Transverse colon (tissue), 4 donors: ENCODE measurements at regions not wholly inside any gene's neighbourhood (a gene's known extent, or its start where the extent isn't known, plus 50 kb on each side); places are given as distances from the start of the nearest gene placed in this dataset.
"Not testable (repeated sequence)": the region's sequence is repeated elsewhere in the genome, so short reads cannot be mapped to it uniquely, and the experiment has no call there.

Experiments
- DNase-seq: peaks from one replicate; pipeline ENCODE4 v3.0.0-alpha.2; 2019
- H3K27ac ChIP-seq, 4 donors: fragments of 200-600 bp; sonication (generic); 2 replicates each; pipeline ENCODE4 v1.5.1; 2016 to 2018; ENCODE audit warnings: inconsistent platforms in 4 of 4
- H3K27me3 ChIP-seq: fragments of 200-600 bp; sonication (generic); 2 replicates; pipeline ENCODE4 v1.5.1; 2017; ENCODE audit warnings: inconsistent platforms
- H3K36me3 ChIP-seq, 4 donors: fragments of 200-600 bp; sonication (generic); 2 replicates each; pipeline ENCODE4 v1.5.1; 2017 to 2019; ENCODE audit warnings: inconsistent platforms in 4 of 4
- H3K4me1 ChIP-seq, 4 donors: fragments of 200-600 bp; sonication (generic); 2 replicates each; pipeline ENCODE4 v1.5.1; 2017 to 2020; ENCODE audit warnings: inconsistent platforms in 4 of 4
- H3K4me3 ChIP-seq, 4 donors: fragments of 200-600 bp; sonication (generic); 1 replicate in 1 of 4; 2 replicates in 3 of 4; pipeline versions ENCODE4 v1.5.1 to v1.6.1; 2017 to 2019; ENCODE audit warnings: inconsistent platforms in 4 of 4
- H3K9me3 ChIP-seq, 2 donors: fragments of 200-600 bp; sonication (generic); 2 replicates each; pipeline ENCODE4 v1.5.1; 2017 to 2019; ENCODE audit warnings: inconsistent platforms in 2 of 2
- CTCF ChIP-seq, 5 experiments: fragments of 200-600 bp in 3 of 5; fragments of 450-650 bp in 2 of 5; sonication (generic) in 3 of 5; IDR thresholded peaks; 1 replicate in 2 of 5; 2 replicates in 3 of 5; pipeline ENCODE4 v1.5.1; 2016 to 2017; ENCODE audit warnings: antibody characterized with exemption in 5 of 5, inconsistent platforms in 3 of 5, mild to moderate bottlenecking in 2 of 5, moderate library complexity in 1 of 5
- EP300 ChIP-seq: sonication (generic); formaldehyde crosslinking; IDR thresholded peaks from one replicate; pipeline ENCODE4 v1.6.1; 2017; ENCODE audit warnings: antibody characterized with exemption, low read depth
- POLR2A ChIP-seq: fragments of 450-650 bp; IDR thresholded peaks from one replicate; pipeline ENCODE4 v1.6.1; 2016; ENCODE audit warnings: antibody characterized with exemption, mild to moderate bottlenecking, moderate library complexity
- POLR2AphosphoS5 ChIP-seq, 3 donors: sonication (generic); formaldehyde crosslinking; IDR thresholded peaks; one replicate each; pipeline ENCODE4 v1.6.1; 2016; ENCODE audit warnings: antibody characterized with exemption in 3 of 3
- WGBS, 2 donors: methylation state at CpG; one replicate each; pipeline ENCODE4 v1.1.5; 2018; ENCODE audit warnings: low coverage in 1 of 2; 5-methylcytosine and 5-hydroxymethylcytosine counted together
- in situ Hi-C, 4 donors: fragments of 200-750 bp; cut with MboI; loops; one replicate each; pipeline versions ENCODE4 v1.15.0 to v1.15.1; 2017; ENCODE audit warnings: low sequenced_read_pairs in 3 of 4, low pct_ligation_motif_present in 1 of 4, low pct_unique_long_range_greater_than_20kb in 1 of 4
- intact Hi-C: fragments of 100-400 bp; cut with DNase I; formaldehyde crosslinking; loops from one replicate; pipeline ENCODE4 v1.15.1; 2023; ENCODE audit warnings: low total_unique reads

GRCh38 chrX:3178329-3178728 is 137.1 kb downstream of the ARSF start:
- Histone ChIP-seq H3K36me3 (no peaks in the 10 kb centered on the region), H3K9me3 (no peaks in the 10 kb centered on the region), H3K4me3 (no peak overlapping the region), H3K27ac (no peak overlapping the region), H3K4me1 (no peaks in the 10 kb centered on the region), H3K27me3 (no peaks in the 10 kb centered on the region)
- WGBS, 2 donors, result 80 to 87% methylated on average over 1 to 2 of the region's 2 CpGs
- intact Hi-C loops (no loop called here), in situ Hi-C loops (no loop called here)
- no peak for DNase-seq
- no peak for TF ChIP-seq CTCF (IDR thresholded peaks at IDR 0.05)
- no peak for TF ChIP-seq POLR2A
- TF ChIP-seq POLR2AphosphoS5 (IDR thresholded peaks at IDR 0.05), result no peak
- no peak for TF ChIP-seq EP300

- WGBS, 2 donors, result 28 to 50% methylated on average over 3 to 4 of the region's 4 CpGs
Measured at GRCh38 chrX:3177851-3178250, 136.6 kb downstream of the ARSF start.

GRCh38 chrX:3176439-3176820 is 135.2 kb downstream of the ARSF start:
- TF ChIP-seq POLR2AphosphoS5 (IDR thresholded peaks at IDR 0.05), result no peak
- no peak for TF ChIP-seq EP300
- no peak for TF ChIP-seq CTCF (IDR thresholded peaks at IDR 0.05)
- no peak for TF ChIP-seq POLR2A
- H3K4me3 ChIP-seq, result no peak overlapping the region
- no peak for DNase-seq
- in situ Hi-C loops (no loop called here), intact Hi-C loops (no loop called here)
- no peaks in the 10 kb centered on the region for H3K4me1 ChIP-seq
- WGBS, 2 donors, result 64 to 71% methylated on average over 1 to 5 of the region's 5 CpGs
- no peaks in the 10 kb centered on the region for H3K27me3 ChIP-seq
- no peaks in the 10 kb centered on the region for H3K9me3 ChIP-seq
- H3K27ac ChIP-seq, result no peak overlapping the region
- H3K36me3 ChIP-seq, result no peaks in the 10 kb centered on the region

More at GRCh38 chrX:3177851-3178250, 136.6 kb downstream of the ARSF start:
- no peaks in the 10 kb centered on the region for H3K27me3 ChIP-seq
- no peaks in the 10 kb centered on the region for H3K9me3 ChIP-seq
- no peaks in the 10 kb centered on the region for H3K4me1 ChIP-seq
- no peaks in the 10 kb centered on the region for H3K36me3 ChIP-seq
- no peak overlapping the region for H3K27ac ChIP-seq
- TF ChIP-seq EP300, result no peak
- no peak for TF ChIP-seq CTCF (IDR thresholded peaks at IDR 0.05)
- TF ChIP-seq POLR2A, result no peak
- TF ChIP-seq POLR2AphosphoS5 (IDR thresholded peaks at IDR 0.05), result no peak
- no peak for DNase-seq
- in situ Hi-C loops (no loop called here), intact Hi-C loops (no loop called here)
- no peak overlapping the region for H3K4me3 ChIP-seq

- WGBS, 2 donors, result 46 to 56% methylated on average over 5 to 7 of the region's 7 CpGs
- H3K27ac ChIP-seq, result no peak overlapping the region
- in situ Hi-C loops (no loop called here), intact Hi-C loops (no loop called here)
- no peak for DNase-seq
- no peak overlapping the region for H3K4me3 ChIP-seq
- no peaks in the 10 kb centered on the region for H3K4me1 ChIP-seq
- no peak for TF ChIP-seq CTCF (IDR thresholded peaks at IDR 0.05)
- TF ChIP-seq POLR2AphosphoS5 (IDR thresholded peaks at IDR 0.05), result no peak
- TF ChIP-seq POLR2A, result no peak
- no peak for TF ChIP-seq EP300
- no peaks in the 10 kb centered on the region for H3K27me3 ChIP-seq
- no peaks in the 10 kb centered on the region for H3K9me3 ChIP-seq
- H3K36me3 ChIP-seq, result no peaks in the 10 kb centered on the region
Measured at GRCh38 chrX:3175659-3176438, 134.6 kb downstream of the ARSF start.

- H3K36me3 ChIP-seq, H3K27me3 ChIP-seq, H3K27ac ChIP-seq, DNase-seq, in situ Hi-C loops, H3K4me3 ChIP-seq, H3K4me1 ChIP-seq, intact Hi-C loops, H3K9me3 ChIP-seq: not testable (repeated sequence)
- WGBS, 2 donors, result 67 to 83% methylated on average over 2 to 3 of the region's 3 CpGs
Measured at GRCh38 chrX:3172156-3172555, 130.9 kb downstream of the ARSF start.
